Bronchial epithelial cell (primary cell): ENCODE measurements at regions not wholly inside any gene's neighbourhood (a gene's known extent, or its start where the extent isn't known, plus 50 kb on each side); places are given as distances from the start of the nearest gene placed in this dataset.

Experiments used
- DNase-seq: peaks from one replicate; pipeline ENCODE4 v3.0.0-alpha.2; 2010; ENCODE audit warnings: low read depth
- FAIRE-seq: peaks from 2 replicates; lab custom pipeline; 2011; peaks lifted over from hg19 to GRCh38; lab: Jason Lieb, UNC
- H3K27me3 ChIP-seq: 2 replicates; pipeline ENCODE4 v1.5.1; 2011; ENCODE audit warnings: low read length; ENCODE audit not compliant: control insufficient read depth, insufficient read depth
- H3K36me3 ChIP-seq: 2 replicates; pipeline ENCODE4 v1.5.1; 2011; ENCODE audit warnings: low read length; ENCODE audit not compliant: control insufficient read depth, insufficient read depth
- H3K4me3 ChIP-seq: 2 replicates; pipeline ENCODE4 v1.5.1; 2011; ENCODE audit warnings: mild to moderate bottlenecking, low read depth, low read length, control low read depth
- TF ChIP-seq, protein P1 (sequence below): IDR thresholded peaks from 2 replicates; pipeline ENCODE4 v1.5.1; 2011; ENCODE audit warnings: mild to moderate bottlenecking, moderate library complexity, low read length, control low read depth, inconsistent platforms; ENCODE audit not compliant: insufficient read depth, severe bottlenecking

DNA sequence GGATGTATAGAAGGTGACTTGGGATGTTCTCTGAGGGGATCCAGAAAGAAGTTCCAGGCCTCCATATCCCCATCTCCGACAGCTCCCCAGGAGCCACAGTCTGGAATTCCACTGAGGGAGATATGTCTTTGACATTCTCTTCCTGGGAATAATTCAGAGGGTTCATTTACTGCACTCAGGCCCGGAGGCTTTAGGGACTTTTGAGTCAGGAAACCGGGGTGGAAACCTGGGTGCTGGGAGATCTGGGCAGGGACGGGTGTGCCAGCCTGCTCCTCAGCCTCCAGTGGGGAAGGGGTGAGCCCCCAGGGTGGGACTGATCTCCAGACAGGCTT is 147.7 kb downstream of the SMAD6 start:
- no peak for FAIRE-seq
- Histone ChIP-seq H3K36me3 (no peaks in the 10 kb centered on the region), H3K4me3 (no peak overlapping the region), H3K27me3 (peaks cover 2% of the 10 kb centered on the region)
- TF ChIP-seq, protein P1, sequence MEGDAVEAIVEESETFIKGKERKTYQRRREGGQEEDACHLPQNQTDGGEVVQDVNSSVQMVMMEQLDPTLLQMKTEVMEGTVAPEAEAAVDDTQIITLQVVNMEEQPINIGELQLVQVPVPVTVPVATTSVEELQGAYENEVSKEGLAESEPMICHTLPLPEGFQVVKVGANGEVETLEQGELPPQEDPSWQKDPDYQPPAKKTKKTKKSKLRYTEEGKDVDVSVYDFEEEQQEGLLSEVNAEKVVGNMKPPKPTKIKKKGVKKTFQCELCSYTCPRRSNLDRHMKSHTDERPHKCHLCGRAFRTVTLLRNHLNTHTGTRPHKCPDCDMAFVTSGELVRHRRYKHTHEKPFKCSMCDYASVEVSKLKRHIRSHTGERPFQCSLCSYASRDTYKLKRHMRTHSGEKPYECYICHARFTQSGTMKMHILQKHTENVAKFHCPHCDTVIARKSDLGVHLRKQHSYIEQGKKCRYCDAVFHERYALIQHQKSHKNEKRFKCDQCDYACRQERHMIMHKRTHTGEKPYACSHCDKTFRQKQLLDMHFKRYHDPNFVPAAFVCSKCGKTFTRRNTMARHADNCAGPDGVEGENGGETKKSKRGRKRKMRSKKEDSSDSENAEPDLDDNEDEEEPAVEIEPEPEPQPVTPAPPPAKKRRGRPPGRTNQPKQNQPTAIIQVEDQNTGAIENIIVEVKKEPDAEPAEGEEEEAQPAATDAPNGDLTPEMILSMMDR = no peak
- DNase-seq = no peak

DNA sequence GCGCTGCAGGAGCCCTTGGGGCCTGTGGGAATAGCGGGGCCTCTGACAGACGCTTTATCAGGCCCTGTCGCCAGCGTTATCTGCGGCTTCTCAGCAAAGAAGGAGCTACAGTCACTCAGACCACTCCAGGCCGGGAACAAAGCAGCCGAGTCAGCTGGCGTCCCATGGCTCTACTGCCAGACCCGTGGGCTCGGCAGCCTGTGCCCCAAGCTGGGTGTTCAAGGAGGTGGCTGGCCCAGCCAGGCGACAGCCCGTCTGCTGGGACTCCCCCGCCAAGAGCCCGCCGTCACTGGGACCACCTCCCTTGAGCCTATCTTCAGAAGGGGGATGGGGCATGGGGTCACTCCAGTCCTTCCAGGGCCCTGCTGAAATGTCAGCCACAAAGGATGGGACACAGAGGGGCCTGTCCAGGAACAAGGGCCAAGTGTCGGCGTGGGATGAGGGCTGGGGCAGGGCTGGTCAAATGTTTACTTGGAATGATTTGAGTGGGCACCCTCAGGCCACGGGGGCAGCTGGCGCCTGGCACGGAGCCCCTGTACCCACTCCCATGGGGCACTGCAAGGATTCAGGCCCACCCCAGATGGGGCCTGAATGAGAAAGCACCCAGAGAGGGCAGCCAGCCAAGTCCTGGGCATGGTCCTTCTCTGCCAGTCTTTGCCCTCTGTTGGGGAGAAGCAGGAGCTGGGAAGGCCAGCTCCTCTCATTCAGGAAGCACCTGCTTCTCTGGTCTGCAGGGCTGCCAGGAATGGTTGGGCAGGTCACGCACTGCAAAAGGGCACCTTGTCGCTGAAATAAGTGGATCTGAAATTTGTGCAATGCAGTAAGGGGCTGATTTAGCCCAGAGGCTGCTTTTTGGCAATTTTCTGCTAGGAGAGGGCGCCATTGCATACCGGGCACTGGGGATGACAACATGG is 148.3 kb downstream of the SMAD6 start:
- TF ChIP-seq, protein P1 = no peak
- DNase-seq = no peak
- H3K36me3 ChIP-seq = no peaks in the 10 kb centered on the region
- FAIRE-seq = no peak
- H3K27me3 ChIP-seq = peaks cover 2% of the 10 kb centered on the region
- H3K4me3 ChIP-seq = no peak overlapping the region

DNA sequence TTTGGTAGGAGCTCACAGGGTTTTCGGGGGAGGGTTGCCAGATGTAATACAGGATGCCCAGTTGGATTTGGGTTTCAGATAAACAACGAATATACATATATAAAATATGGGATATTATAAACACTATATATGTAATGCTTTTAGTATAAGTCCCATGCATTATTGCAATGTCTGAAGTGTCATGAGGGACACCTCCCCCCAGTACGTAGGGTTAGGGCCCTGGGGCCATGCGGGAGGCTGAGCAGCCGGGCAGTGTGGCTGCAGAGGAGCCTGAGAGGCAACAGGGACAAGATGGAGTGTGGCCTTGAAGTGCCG is 148.9 kb downstream of the SMAD6 start:
- Histone ChIP-seq H3K4me3 (no peak overlapping the region), H3K27me3 (peaks cover 2% of the 10 kb centered on the region), H3K36me3 (no peaks in the 10 kb centered on the region)
- DNase-seq (no peak), FAIRE-seq (no peak)
- TF ChIP-seq, protein P1 = no peak

DNA sequence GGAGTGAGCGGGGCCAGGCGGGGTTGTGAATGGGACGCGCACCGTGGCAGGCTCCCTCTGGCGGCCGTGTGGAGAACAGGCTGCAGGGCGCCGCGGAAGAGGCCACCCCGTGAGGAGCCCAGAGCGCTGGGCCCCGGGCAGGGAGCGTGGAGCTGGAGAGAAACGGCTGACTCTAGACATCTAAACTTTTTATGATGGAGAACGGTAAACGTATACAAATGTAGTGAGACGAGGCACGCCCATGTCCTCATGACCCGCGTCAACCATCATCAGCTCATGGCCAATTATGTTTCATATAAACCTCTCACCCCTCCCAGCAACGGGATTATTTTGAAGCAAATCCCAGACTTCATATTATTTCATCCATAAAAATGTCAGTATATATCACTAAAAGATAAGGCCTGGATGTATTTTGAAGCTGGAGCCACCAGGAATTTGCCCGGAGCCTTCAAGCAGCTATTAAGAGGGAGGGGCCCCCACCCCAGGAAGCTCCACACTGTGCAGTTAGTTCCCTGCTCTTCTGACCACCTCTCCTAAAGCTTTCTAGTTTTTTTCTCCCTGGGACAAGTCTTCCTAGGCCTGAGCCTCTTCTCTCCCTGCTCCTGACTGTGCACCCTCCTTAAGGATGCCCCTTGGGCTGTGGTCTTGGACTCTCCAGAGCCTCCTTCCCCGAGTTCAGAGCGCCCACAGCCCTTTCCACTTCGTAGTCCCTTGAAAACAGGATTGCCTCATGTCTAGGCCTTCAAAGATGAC is 149.5 kb downstream of the SMAD6 start:
- Histone ChIP-seq H3K27me3 (peaks cover 2% of the 10 kb centered on the region), H3K4me3 (no peak overlapping the region), H3K36me3 (no peaks in the 10 kb centered on the region)
- FAIRE-seq (no peak), DNase-seq (no peak)
- TF ChIP-seq, protein P1 = peak; percentile 97

DNA sequence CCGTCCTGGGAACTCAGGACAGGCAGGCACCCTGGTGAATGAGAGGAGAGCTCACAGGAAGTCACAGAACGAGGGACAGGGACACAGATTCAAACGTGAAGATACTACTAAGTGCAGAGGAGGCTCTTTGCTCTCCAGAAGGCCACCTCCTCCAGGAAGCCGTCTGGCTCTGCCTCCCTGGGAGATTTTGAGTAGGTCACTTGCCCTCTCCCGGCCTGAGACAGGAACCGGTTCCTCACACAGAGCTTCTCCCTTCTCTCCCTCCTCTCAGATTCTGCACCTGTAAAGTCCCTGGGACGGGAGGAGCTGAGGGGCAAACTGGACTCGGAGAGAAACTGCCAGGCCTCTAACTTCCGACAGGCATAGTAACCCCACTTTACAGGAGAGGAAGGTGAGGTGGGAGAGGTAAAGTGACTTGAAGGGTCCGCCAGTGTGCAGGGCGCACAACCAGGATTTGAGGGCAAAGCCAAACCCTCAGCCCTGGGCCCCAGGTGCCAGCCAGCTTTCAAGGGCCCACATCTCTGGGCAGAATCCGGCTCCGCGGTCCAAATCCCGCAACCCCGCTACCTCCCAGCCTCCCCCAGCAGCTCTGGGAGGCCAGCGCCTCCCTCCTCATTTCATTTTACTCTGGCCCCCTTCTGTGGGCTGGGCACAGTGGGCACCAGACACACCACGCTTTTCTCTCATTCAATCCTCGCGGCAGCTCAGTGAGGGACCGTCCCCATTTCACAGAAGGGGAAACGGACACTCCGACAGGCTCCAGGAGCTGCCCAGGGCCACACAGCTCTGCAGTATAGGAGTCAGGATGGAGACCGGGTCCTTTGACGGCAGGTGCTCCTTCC is 150.2 kb downstream of the SMAD6 start:
- DNase-seq = no peak
- H3K36me3 ChIP-seq = no peaks in the 10 kb centered on the region
- H3K4me3 ChIP-seq = no peak overlapping the region
- peaks cover 2% of the 10 kb centered on the region for H3K27me3 ChIP-seq
- TF ChIP-seq, protein P1 = no peak
- no peak for FAIRE-seq
